Activated CD4-positive, alpha-beta T cell treated with anti-CD3 and anti-CD28 coated beads, Interleukin-2, amount 50 U/mL, for 4 hours (primary cell): ENCODE measurements at regions not wholly inside any gene's neighbourhood (a gene's known extent, or its start where the extent isn't known, plus 50 kb on each side); places are given as distances from the start of the nearest gene placed in this dataset.

Experiments used
- DNase-seq, 2 experiments: peaks; one replicate each; pipeline ENCODE4 v3.0.0-alpha.2; 2020

DNA sequence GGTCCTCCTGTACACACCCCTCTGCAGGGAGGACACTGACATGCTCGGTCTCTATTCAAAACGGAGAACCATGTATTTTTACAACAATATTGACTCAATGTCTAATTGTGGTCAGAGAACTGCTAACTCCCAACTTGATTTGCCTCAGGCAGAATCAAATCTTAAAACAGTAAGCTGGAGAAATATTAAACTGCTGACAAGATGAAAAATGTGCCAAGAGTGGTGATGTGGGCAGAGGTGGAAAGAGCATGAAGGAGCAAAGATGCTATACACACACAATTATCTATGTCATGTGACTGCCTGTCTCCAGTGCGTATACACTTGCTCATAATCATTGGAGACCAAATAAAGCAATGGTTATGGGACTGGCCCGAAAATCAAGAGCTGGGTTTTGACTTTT, 556.1 kb upstream of the ZNF608 start:
- no peak for DNase-seq

DNA sequence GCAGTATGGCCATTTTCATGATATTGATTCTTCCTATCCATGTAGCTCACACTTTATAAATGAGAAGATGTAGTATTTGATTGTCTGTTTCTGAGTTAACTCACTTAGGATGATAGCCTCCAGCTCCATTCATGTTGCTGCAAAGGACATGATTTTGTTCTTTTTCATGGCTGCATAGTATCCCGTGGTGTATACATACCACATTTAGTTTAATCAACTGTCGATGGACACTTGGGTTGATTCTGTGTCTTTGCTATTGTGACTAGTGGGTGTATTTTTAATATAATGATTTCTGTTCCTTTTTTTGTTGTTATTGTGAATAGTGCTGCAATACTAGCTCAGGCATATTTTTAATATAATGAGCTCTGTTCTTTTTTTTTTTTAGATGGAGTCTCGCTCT, 560.3 kb upstream of the ZNF608 start:
- no peak for DNase-seq

DNA sequence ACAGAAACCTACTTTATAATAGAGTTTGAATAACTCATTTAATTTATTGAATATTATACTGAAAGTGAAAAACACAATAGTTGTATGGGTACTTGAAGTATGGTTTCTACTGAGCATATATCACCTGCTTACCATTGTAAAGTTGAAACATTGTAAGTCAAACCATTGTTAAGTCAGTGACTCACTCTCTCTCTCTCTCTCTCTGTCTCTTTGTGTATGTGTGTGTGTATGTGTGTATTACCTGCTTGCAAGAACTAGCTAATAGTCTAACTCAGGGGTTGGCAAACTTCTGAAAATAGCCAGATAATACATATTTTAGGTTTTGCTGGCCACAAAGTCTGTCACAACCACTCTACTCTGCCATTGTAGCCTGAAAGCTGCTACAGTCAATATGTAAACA, 564.3 kb upstream of the ZNF608 start:
- no peak for DNase-seq

DNA sequence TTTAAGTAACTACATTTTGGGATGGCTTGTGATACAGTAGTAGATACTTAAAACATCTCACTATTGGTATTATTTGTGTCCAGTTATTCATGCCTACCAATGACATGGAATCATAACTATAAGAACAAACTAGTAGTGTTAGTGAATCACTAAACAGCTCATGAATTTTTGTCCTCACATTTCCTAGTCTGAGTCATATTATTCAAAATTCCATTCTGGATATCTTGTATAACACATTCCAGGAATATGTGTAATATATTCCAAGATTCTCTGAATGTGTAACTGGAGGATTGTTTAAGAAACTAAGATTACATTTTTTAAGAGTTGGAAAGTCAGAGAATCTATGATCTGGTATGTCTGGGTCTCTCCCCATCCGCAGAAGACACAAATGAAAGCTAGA, 565.3 kb upstream of the ZNF608 start:
- DNase-seq, result no peak

DNA sequence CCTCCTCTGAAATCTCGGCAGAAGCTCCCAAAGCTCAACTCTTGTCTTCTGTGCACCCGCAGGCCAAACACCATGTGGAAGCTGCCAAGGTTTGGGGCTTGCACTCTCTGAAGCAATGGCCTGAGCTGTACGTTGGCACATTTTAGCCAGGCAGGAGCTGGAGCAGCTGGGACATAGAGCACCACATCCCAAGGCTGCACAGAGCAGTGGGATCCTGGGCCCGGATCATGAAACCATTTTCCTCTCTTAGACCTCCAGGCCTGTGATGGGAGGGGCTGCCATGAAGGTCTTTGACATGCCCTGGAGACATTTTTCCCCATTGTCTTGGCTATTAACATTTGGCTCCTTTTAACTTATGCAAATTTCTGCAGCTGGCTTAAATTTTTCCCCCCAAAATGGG, 567.1 kb upstream of the ZNF608 start:
- DNase-seq, result no peak

GRCh38 chr5:125315306-125315705, 568.9 kb upstream of the ZNF608 start:
- DNase-seq, result no peak

GRCh38 chr5:125316391-125316790, 570.0 kb upstream of the ZNF608 start:
- no peak for DNase-seq

GRCh38 chr5:125316915-125317535, 570.6 kb upstream of the ZNF608 start:
- no peak for DNase-seq

DNA sequence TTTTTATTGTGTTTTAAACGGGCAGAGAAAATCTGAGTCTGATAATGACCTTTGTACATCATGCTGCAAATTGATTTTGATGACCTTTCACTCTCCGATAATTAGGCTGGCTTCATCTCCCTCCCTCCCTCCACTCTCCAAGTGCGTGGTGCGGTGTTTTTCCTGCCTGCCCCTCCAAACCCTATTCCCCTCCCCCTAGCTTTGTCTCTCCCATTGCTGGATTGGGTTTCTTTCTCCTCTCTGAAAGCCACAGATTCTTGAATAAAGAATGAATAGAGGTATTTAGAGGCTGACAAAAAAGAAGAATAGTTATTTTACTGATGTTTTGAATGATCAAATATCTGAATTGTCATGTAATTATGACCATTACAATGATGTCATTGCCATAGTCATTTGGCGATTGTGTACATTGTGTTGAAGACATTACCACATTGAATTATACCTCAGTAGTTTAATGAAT, 571.1 kb upstream of the ZNF608 start:
- no peak for DNase-seq

- DNase-seq, result no peak
These were observed 575.2 kb upstream of the ZNF608 start for GRCh38 chr5:125321654-125322053.

GRCh38 chr5:125323613-125324012, 577.2 kb upstream of the ZNF608 start:
- DNase-seq, result no peak

DNA sequence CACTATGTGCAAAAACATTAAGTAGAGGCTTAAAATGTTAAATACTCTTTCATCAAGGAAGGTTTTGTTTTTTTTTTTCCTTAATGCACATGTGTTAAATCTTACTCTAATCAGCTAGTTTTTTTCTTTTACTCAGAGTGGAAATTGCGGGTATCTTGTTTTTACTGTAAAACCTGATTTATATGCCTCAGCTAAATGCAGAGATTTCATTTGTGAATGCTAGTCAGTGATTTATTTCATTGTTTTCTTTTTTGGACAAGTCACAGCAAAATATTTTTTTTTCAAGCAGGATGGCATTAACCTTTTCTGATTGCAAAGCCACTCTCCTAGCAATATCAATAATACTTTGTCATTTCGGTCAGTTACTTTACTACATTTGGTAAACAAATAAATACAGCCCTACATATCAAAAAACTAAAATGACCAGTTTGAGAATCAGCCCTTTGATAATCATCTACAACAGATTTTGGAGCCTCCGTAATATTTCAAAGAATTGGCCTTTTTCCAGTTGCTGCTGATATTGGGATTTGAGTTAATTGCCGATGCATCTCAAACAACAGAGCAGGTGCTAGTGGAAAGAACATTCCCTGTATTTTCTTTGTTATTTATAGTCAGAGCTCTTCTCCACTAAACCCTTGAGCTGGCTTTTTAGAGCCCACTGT, 579.2 kb upstream of the ZNF608 start:
- DNase-seq, result no peak

GRCh38 chr5:125326150-125326510, 579.7 kb upstream of the ZNF608 start:
- DNase-seq, result no peak

DNA sequence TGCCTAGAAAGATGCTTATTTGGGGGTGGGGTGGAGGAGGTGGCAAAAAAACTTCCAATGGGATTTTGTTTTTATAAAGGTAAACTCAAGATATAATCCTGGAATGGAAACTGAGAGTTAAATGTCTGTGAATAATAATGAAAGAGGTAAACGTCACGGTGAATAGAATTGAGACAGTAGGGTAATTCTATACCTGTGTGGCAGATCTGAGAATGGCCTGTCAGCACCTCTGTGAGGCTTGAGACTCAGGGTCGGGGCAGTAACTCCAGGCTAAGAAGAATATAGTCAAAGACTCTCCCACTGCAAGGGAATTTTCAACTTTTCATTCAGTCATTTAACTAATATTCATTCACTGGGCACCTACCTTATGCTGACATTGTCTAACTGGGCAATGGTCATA, 581.2 kb upstream of the ZNF608 start:
- no peak for DNase-seq

DNA sequence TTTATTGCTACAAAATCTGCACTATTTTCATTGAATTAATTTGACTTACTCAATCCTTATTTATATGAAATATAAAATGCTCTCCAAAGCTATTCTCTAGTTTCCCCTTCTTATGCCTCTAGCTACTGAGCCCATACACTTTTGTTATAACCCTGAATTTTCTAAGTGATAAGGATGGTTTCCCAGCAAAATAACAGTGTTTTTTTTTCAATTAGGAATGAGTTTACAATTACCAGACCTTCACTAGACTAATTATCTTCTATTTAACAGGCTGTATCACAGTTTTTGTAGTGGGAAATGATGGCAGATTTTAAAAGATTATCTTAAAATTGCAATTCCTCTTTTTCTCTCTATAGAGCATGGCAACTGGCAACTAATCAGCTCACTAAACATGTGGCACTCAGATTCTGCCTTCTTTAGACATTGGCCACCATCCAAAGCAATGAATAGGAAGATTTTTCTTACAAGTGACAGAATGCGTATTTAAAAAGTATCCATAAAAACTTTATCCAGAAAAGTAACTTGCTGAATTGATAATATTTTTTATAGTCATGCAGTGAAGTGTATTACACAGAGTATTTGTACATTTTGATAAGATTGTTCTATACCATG, 585.7 kb upstream of the ZNF608 start:
- DNase-seq, result no peak

DNA sequence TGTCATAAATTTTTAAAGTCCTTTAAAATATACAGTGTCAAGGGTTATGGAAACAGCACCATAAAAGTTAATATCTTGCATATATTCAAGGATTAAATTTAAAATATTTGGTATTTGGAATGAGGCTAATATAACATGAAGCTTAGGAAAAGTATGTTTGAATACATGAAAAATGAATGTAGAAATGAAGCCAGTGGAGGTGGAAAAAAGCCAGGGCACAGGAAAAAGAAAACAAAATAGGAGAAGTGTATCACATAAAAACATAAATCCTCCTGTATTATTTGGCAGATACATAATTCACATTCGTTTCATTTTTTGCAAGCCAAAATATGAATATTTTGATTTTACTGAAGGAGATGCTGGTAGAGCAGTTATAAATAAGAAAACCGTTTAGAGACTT, 587.0 kb upstream of the ZNF608 start:
- DNase-seq, result no peak

GRCh38 chr5:125336401-125336800, 590.0 kb upstream of the ZNF608 start:
- no peak for DNase-seq

DNA sequence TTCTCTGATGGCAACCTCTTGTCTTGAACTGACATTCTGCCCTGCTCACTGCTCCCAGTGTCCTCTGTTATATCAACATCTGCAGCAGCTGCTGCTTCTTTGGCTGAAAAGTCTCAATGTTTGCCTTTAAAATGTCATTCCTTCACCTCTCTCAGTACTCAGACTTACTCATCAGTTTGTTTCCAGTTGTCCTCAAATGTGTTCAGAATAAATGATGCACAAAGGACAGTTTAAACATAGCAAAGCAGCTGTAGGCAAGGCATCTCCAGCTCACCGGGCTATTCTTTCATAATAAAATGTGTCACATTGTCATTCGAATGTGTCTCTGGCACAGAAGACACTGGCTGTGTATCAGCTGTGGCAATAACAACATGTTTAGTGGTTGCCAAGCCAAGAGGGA, 590.9 kb upstream of the ZNF608 start:
- no peak for DNase-seq

- DNase-seq, result no peak
These were observed 592.2 kb upstream of the ZNF608 start for GRCh38 chr5:125338440-125339174.

DNA sequence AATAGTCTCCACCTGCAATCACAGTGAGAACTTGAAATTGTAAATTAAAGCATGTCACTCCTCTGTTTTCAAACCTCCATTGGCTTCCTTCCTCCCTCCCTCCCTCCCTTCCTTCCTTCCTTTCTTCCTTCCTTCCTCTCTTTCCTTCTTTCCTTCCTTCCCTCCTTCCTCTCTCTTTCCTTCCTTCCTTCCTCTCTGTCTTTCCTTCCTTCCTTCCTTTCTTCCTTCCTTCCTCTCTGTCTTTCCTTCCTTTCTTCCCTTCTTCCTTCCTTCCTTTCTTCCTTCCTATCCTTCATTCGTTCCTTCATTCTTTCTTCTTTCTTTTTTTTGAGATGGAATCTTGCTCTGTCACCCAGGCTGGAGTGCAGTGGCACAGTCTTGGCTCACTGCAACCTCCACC, 595.0 kb upstream of the ZNF608 start:
- no peak for DNase-seq

DNA sequence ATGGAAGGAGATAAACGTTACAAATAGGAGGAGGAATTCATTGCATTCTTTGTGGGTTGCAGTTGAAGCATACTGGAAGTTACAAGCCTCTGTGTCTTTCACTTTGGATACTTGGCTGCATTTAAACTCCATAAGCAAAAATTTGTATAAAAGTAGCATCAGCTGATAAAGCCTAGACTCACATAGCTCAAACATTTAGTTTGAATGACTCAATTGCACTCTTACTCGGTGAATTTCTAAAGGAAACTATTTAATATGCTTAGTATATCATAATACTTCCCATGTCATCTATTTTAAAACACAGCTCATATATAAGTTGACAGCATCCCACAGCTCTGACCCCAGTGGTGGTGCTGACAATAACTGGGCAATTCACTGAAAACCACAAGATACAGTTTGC, 596.6 kb upstream of the ZNF608 start:
- DNase-seq, result no peak

DNA sequence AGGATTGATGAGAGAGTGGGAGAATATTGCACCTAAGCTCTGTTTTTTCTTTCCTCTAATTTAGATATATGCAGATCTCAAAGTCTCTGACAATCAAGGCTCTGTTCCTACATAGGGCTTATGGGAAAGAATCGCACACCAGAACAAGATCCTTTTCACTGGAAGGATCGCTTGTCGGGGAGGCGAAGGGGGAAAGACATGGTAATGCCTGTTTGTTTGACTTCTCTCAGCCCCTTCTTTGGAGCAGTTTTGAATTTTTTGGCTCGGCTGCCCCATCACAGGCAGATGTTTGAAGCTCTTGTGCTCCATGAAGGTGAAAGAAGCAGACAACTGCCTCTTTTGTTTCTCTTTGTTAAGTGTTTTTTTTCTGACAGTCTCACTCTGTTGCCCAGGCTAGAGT, 599.9 kb upstream of the ZNF608 start:
- DNase-seq, result no peak

- DNase-seq, result no peak
These were observed 601.8 kb upstream of the ZNF608 start for GRCh38 chr5:125348221-125348692.
